HCT116 (cell line): ENCODE measurements at regions not wholly inside any gene's neighbourhood (a gene's known extent, or its start where the extent isn't known, plus 50 kb on each side); places are given as distances from the start of the nearest gene placed in this dataset.

Source experiments
- ATAC-seq: fragments of 200-7000 bp; cut with Tn5 transposase; 2 replicates; pipeline ENCODE4 v1.9.1; 2020; ENCODE audit warnings: mild to moderate bottlenecking, moderate library complexity
- BruUV-seq: library from RNA; stranded (reverse); fragments of 400-500 nt; replicated peaks from 2 replicates; lab custom pipeline; 2021; lab: Mats Ljungman, UMichigan
- CTCF ChIA-PET: fragments of 300-600 bp; sonication (Branson Sonifier 250); formaldehyde crosslinking; loops from one replicate; lab custom pipeline; 2021; ENCODE audit warnings: antibody characterized with exemption; lab: Charles Lee
- POLR2A ChIA-PET: fragments of 300-600, 350-600 bp; sonication (Branson Sonifier 250); formaldehyde crosslinking; loops from one replicate; lab custom pipeline; 2021; ENCODE audit warnings: antibody characterized with exemption; lab: Charles Lee
- RAD21 ChIA-PET, 2 experiments: fragments of 300-600 bp; sonication (Branson Sonifier 250); formaldehyde crosslinking; loops; one replicate each; lab custom pipeline; 2023; ENCODE audit warnings: low total read pairs in 2 of 2; ENCODE audit not compliant: uncharacterized antibody in 2 of 2, unreplicated experiment in 2 of 2, low non-redundant PET in 1 of 2; lab: Charles Lee
- DNase-seq: peaks from one replicate; pipeline ENCODE4 v3.0.0-alpha.2; 2010; ENCODE audit warnings: low read depth, low spot score
- H2AFZ ChIP-seq: fragments of 200-600 bp; shearing (Covaris generic), sonication (generic); 2 replicates; pipeline ENCODE4 v1.6.1; 2017; ENCODE audit warnings: low read depth, mixed run types, mixed read lengths, antibody characterized with exemption, low read length; ENCODE audit not compliant: poor library complexity, severe bottlenecking
- H3K27ac ChIP-seq: 2 replicates; pipeline ENCODE4 v1.5.1; 2012; ENCODE audit warnings: low read depth, low read length
- H3K27me3 ChIP-seq: fragments of 200-600 bp; sonication (generic); 2 replicates; pipeline ENCODE4 v1.6.1; 2016; ENCODE audit warnings: mixed run types, low read length, mixed read lengths; ENCODE audit not compliant: insufficient read depth
- H3K36me3 ChIP-seq, 2 experiments: fragments of 200-500 bp in 1 of 2; fragments of 200-600 bp in 1 of 2; sonication (Bioruptor generic) in 1 of 2; sonication (generic) in 1 of 2; 2 replicates each; pipeline versions ENCODE4 v1.5.1 to v1.6.1; 2014 to 2016; ENCODE audit warnings: low read length in 2 of 2, inconsistent platforms in 1 of 2, mixed read lengths in 1 of 2, mixed run types in 1 of 2; ENCODE audit not compliant: insufficient read depth in 2 of 2, control insufficient read depth in 1 of 2
- H3K4me1 ChIP-seq, 2 experiments: fragments of 200-600 bp in 1 of 2; sonication (generic) in 1 of 2; 2 replicates each; pipeline versions ENCODE4 v1.5.1 to v1.6.1; 2012 to 2017; ENCODE audit warnings: low read length in 2 of 2, inconsistent platforms in 1 of 2, mild to moderate bottlenecking in 1 of 2, mixed read lengths in 1 of 2, mixed run types in 1 of 2, moderate library complexity in 1 of 2; ENCODE audit not compliant: insufficient read depth in 2 of 2, control insufficient read depth in 1 of 2
- H3K4me2 ChIP-seq: fragments of 200-600 bp; sonication (generic); 2 replicates; pipeline ENCODE4 v1.6.1; 2017; ENCODE audit warnings: mixed run types, low read length, mixed read lengths
- H3K4me3 ChIP-seq, 2 experiments: fragments of 200-600 bp in 1 of 2; sonication (generic) in 1 of 2; replicated peaks in 1 of 2; 2 replicates each; pipeline ENCODE4 v1.5.1; 2011 to 2016; ENCODE audit warnings: low read length in 2 of 2, control low read depth in 1 of 2, low read depth in 1 of 2, mild to moderate bottlenecking in 1 of 2, mixed read lengths in 1 of 2, mixed run types in 1 of 2
- H3K79me2 ChIP-seq: fragments of 200-600 bp; sonication (generic); 2 replicates; pipeline ENCODE4 v1.6.1; 2017; ENCODE audit warnings: mild to moderate bottlenecking, mixed run types, low read length, moderate library complexity, mixed read lengths; ENCODE audit not compliant: insufficient read depth
- H3K9ac ChIP-seq: fragments of 200-600 bp; sonication (generic); 2 replicates; pipeline ENCODE4 v1.6.1; 2016; ENCODE audit warnings: low read length, mixed read lengths
- H3K9me2 ChIP-seq: fragments of 200-600 bp; sonication (generic), shearing (Covaris generic); 2 replicates; pipeline ENCODE4 v1.6.1; 2017; ENCODE audit warnings: mixed run types, mild to moderate bottlenecking, moderate library complexity; ENCODE audit not compliant: insufficient read depth
- H3K9me3 ChIP-seq, 2 experiments: fragments of 200-500 bp in 1 of 2; fragments of 200-600 bp in 1 of 2; sonication (Bioruptor generic) in 1 of 2; sonication (generic) in 1 of 2; 2 replicates each; pipeline ENCODE4 v1.6.1; 2014 to 2017; ENCODE audit warnings: low read length in 2 of 2, mixed read lengths in 2 of 2, inconsistent platforms in 1 of 2, low read depth in 1 of 2, mild to moderate bottlenecking in 1 of 2, mixed run types in 1 of 2, moderate library complexity in 1 of 2; ENCODE audit not compliant: control insufficient read depth in 1 of 2, insufficient read depth in 1 of 2
- H4K20me1 ChIP-seq: fragments of 200-600 bp; sonication (generic), shearing (Covaris generic); 2 replicates; pipeline ENCODE4 v1.6.1; 2017; ENCODE audit warnings: mixed run types, mild to moderate bottlenecking, moderate library complexity; ENCODE audit not compliant: insufficient read depth
- CEBPB ChIP-seq: IDR thresholded peaks from 2 replicates; pipeline ENCODE4 v1.6.1; 2012; ENCODE audit warnings: low read depth
- EGR1 ChIP-seq: IDR thresholded peaks from 2 replicates; pipeline ENCODE4 v1.6.1; 2012; ENCODE audit warnings: low read depth
- EZH2phosphoT487 ChIP-seq: fragments of 200-600 bp; IDR thresholded peaks from 2 replicates; pipeline ENCODE4 v1.6.1; 2018; ENCODE audit warnings: antibody characterized with exemption, borderline replicate concordance
- JUND ChIP-seq: IDR thresholded peaks from 2 replicates; pipeline ENCODE4 v1.6.1; 2012
- RAD21 ChIP-seq: IDR thresholded peaks from 2 replicates; pipeline ENCODE4 v1.6.1; 2012; ENCODE audit warnings: low read depth, mild to moderate bottlenecking
- SIN3A ChIP-seq: IDR thresholded peaks from 2 replicates; pipeline ENCODE4 v1.6.1; 2012; ENCODE audit warnings: low read depth
- SP1 ChIP-seq: IDR thresholded peaks from 2 replicates; pipeline ENCODE4 v1.6.1; 2012; ENCODE audit warnings: low read depth
- SRF ChIP-seq: IDR thresholded peaks from 2 replicates; pipeline ENCODE4 v1.6.1; 2012; ENCODE audit warnings: low read depth
- YY1 ChIP-seq: IDR thresholded peaks from 2 replicates; pipeline ENCODE4 v1.6.1; 2011; ENCODE audit warnings: low read length, low read depth, moderate library complexity, mild to moderate bottlenecking; ENCODE audit not compliant: insufficient replicate concordance; ENCODE audit errors: extremely low read depth
- ZFX ChIP-seq: fragments of 450-650 bp; IDR thresholded peaks from 2 replicates; pipeline ENCODE4 v1.6.1; 2017
- intact Hi-C: fragments of 100-400 bp; cut with micrococcal nuclease; formaldehyde crosslinking; loops from 2 replicates; pipeline ENCODE4 v1.10.0; 2022
- TF ChIP-seq, protein P1 (sequence below): IDR thresholded peaks from 2 replicates; pipeline ENCODE4 v1.6.1; 2012
- TF ChIP-seq, protein P2 (sequence below), 3 experiments: fragments of 200-600 bp in 1 of 3; sonication (generic) in 1 of 3; IDR thresholded peaks in 2 of 3; conservative IDR thresholded peaks in 1 of 3; 2 replicates each; pipeline ENCODE4 v1.5.1; 2012 to 2017; ENCODE audit warnings: low read depth in 2 of 3, low read length in 2 of 3, antibody characterized with exemption in 1 of 3, borderline replicate concordance in 1 of 3, control low read depth in 1 of 3, mild to moderate bottlenecking in 1 of 3, mixed read lengths in 1 of 3, mixed run types in 1 of 3, moderate library complexity in 1 of 3; ENCODE audit not compliant: insufficient read depth in 1 of 3

DNA sequence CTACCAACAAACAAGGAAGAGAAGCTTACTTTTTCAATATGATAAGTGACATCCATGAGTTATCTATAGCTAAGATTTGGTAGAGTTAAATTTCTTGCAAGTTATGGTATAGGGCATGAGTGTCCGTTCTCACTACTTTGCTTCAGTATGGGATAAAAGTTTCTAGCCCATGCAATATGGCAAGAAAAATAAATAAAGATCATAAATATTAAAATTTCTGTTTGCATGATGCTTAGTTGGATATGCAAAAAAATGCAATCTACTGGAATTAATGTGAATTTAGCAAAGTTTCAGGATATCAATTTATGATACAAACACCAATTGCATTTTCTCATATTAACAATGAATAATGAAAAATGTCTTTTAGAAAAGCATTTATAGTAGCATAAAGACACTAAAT lies 148.7 kb upstream of the ADARB2 start:
- Histone ChIP-seq H3K36me3 (no peaks in the 10 kb centered on the region), H3K27ac (no peak overlapping the region), H3K27me3 (no peaks in the 10 kb centered on the region), H3K9me3 (peaks cover 0 to 23% of the 10 kb centered on the region in 2 experiments; a peak in 2 of 4 replicates), H3K4me3 (no peak overlapping the region), H2AFZ (no peak overlapping the region), H3K9ac (no peak overlapping the region), H3K4me1 (no peaks in the 10 kb centered on the region), H4K20me1 (no peaks in the 10 kb centered on the region), H3K9me2 (no peaks in the 10 kb centered on the region), H3K4me2 (no peak overlapping the region), H3K79me2 (no peaks in the 10 kb centered on the region)
- CTCF ChIA-PET, result no interaction called here
- RAD21 ChIA-PET, result no interaction called here
- DNase-seq (no peak), ATAC-seq (no peak)
- POLR2A ChIA-PET, result no interaction called here
- no TSS peak for BruUV-seq
- intact Hi-C loops, result no loop called here
- TF ChIP-seq SRF (no peak), JUND (no peak), RAD21 (no peak), YY1 (no peak), EGR1 (no peak), CEBPB (no peak), SP1 (no peak), SIN3A (no peak), EZH2phosphoT487 (no peak), ZFX (no peak)
- TF ChIP-seq, protein P1, sequence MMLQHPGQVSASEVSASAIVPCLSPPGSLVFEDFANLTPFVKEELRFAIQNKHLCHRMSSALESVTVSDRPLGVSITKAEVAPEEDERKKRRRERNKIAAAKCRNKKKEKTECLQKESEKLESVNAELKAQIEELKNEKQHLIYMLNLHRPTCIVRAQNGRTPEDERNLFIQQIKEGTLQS, result no peak
- TF ChIP-seq, protein P2, sequence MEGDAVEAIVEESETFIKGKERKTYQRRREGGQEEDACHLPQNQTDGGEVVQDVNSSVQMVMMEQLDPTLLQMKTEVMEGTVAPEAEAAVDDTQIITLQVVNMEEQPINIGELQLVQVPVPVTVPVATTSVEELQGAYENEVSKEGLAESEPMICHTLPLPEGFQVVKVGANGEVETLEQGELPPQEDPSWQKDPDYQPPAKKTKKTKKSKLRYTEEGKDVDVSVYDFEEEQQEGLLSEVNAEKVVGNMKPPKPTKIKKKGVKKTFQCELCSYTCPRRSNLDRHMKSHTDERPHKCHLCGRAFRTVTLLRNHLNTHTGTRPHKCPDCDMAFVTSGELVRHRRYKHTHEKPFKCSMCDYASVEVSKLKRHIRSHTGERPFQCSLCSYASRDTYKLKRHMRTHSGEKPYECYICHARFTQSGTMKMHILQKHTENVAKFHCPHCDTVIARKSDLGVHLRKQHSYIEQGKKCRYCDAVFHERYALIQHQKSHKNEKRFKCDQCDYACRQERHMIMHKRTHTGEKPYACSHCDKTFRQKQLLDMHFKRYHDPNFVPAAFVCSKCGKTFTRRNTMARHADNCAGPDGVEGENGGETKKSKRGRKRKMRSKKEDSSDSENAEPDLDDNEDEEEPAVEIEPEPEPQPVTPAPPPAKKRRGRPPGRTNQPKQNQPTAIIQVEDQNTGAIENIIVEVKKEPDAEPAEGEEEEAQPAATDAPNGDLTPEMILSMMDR (IDR thresholded peaks at IDR 0.05 in 2 of 3, conservative IDR thresholded peaks at IDR 0.05 in 1 of 3; ENCODE audit: borderline replicate concordance in 1 of 3, insufficient read depth in 1 of 3, low read depth in 2 of 3, low read length in 2 of 3), result no peak
